IMR-90 (cell line): ENCODE measurements at regions not wholly inside any gene's neighbourhood (a gene's known extent, or its start where the extent isn't known, plus 50 kb on each side); places are given as distances from the start of the nearest gene placed in this dataset.

ENCODE experiments used
- ATAC-seq: fragments of 200-7000 bp; cut with Tn5 transposase; 2 replicates; pipeline ENCODE4 v1.9.1; 2020; ENCODE audit warnings: low read depth, mild to moderate bottlenecking, moderate library complexity
- BruUV-seq: library from RNA; stranded (reverse); fragments of 400-500 nt; replicated peaks from 2 replicates; lab custom pipeline; 2021; lab: Mats Ljungman, UMichigan
- CTCF ChIA-PET: fragments of 300-600 bp; formaldehyde crosslinking; extraction: SDS; loops from one replicate; lab custom pipeline; 2021; ENCODE audit warnings: antibody characterized with exemption; lab: Yijun Ruan, JAX
- POLR2A ChIA-PET: fragments of 300-600 bp; sonication (Branson Sonifier 250); formaldehyde crosslinking; loops from one replicate; lab custom pipeline; 2022; ENCODE audit warnings: antibody characterized with exemption; ENCODE audit not compliant: unreplicated experiment; lab: Charles Lee
- DNase-seq: peaks from one replicate; pipeline ENCODE4 v3.0.0; 2013
- H2AFZ ChIP-seq: replicated peaks from 2 replicates; pipeline ENCODE3; 2013; ENCODE audit warnings: low read length, mild to moderate bottlenecking; ENCODE audit not compliant: poor library complexity
- H2AK5ac ChIP-seq: 2 replicates; pipeline ENCODE4 v1.6.1; 2013; ENCODE audit warnings: low read depth, low read length, inconsistent platforms
- H2AK9ac ChIP-seq: replicated peaks from 2 replicates; pipeline ENCODE3; 2013; ENCODE audit warnings: mild to moderate bottlenecking, low read depth, low read length, moderate library complexity; ENCODE audit not compliant: poor library complexity
- H2BK120ac ChIP-seq: 2 replicates; pipeline ENCODE4 v1.6.1; 2013; ENCODE audit warnings: low read depth, low read length, inconsistent platforms
- H2BK15ac ChIP-seq: 3 replicates; pipeline ENCODE4 v1.6.1; 2013; ENCODE audit warnings: low read depth, low read length, inconsistent platforms
- H2BK20ac ChIP-seq: 2 replicates; pipeline ENCODE4 v1.6.1; 2013; ENCODE audit warnings: low read depth, mild to moderate bottlenecking, inconsistent platforms, low read length, moderate library complexity
- H2BK5ac ChIP-seq: 2 replicates; pipeline ENCODE4 v1.6.1; 2013; ENCODE audit warnings: mild to moderate bottlenecking, low read depth, low read length, inconsistent platforms; ENCODE audit not compliant: poor library complexity, severe bottlenecking
- H3K14ac ChIP-seq: replicated peaks from 2 replicates; pipeline ENCODE4 v1.6.1; 2013; ENCODE audit warnings: low read depth, low read length, inconsistent platforms
- H3K18ac ChIP-seq: 2 replicates; pipeline ENCODE4 v1.6.1; 2013; ENCODE audit warnings: low read depth, low read length, control low read depth
- H3K23ac ChIP-seq: 2 replicates; pipeline ENCODE4 v1.6.1; 2013; ENCODE audit warnings: low read depth, low read length, inconsistent platforms
- H3K27ac ChIP-seq: 2 replicates; pipeline ENCODE4 v1.5.1; 2013; ENCODE audit warnings: mild to moderate bottlenecking, control low read depth, low read length; ENCODE audit not compliant: insufficient read depth
- H3K27me3 ChIP-seq: 2 replicates; pipeline ENCODE4 v1.6.1; 2013; ENCODE audit warnings: low read length; ENCODE audit not compliant: control insufficient read depth, insufficient read depth
- H3K36me3 ChIP-seq: 2 replicates; pipeline ENCODE4 v1.6.1; 2013; ENCODE audit warnings: low read length, mixed read lengths; ENCODE audit not compliant: control insufficient read depth, insufficient read depth
- H3K4ac ChIP-seq: 2 replicates; pipeline ENCODE4 v1.6.1; 2013; ENCODE audit warnings: low read depth, low read length, inconsistent platforms
- H3K4me1 ChIP-seq: 2 replicates; pipeline ENCODE4 v1.6.1; 2013; ENCODE audit warnings: low read length, mixed read lengths; ENCODE audit not compliant: control insufficient read depth, insufficient read depth
- H3K4me2 ChIP-seq: 2 replicates; pipeline ENCODE4 v1.6.1; 2013; ENCODE audit warnings: low read depth, mild to moderate bottlenecking, control low read depth, low read length, moderate library complexity
- H3K4me3 ChIP-seq: 2 replicates; pipeline ENCODE4 v1.5.1; 2013; ENCODE audit warnings: low read depth, mild to moderate bottlenecking, control low read depth, low read length, moderate library complexity; ENCODE audit not compliant: insufficient read depth
- H3K56ac ChIP-seq: 2 replicates; pipeline ENCODE4 v1.6.1; 2013; ENCODE audit warnings: low read length, inconsistent platforms; ENCODE audit not compliant: insufficient read depth; ENCODE audit errors: extremely low read depth
- H3K79me1 ChIP-seq, 2 experiments: 2 replicates each; pipeline ENCODE4 v1.6.1; 2013; ENCODE audit warnings: low read length in 2 of 2, inconsistent platforms in 1 of 2, low read depth in 1 of 2
- H3K9ac ChIP-seq: 2 replicates; pipeline ENCODE4 v1.6.1; 2013; ENCODE audit warnings: low read depth, low read length, control low read depth
- H3K9me1 ChIP-seq: 2 replicates; pipeline ENCODE4 v1.6.1; 2013; ENCODE audit warnings: low read length, inconsistent platforms; ENCODE audit not compliant: insufficient read depth
- H3K9me3 ChIP-seq: 2 replicates; pipeline ENCODE4 v1.6.1; 2013; ENCODE audit warnings: low read length; ENCODE audit not compliant: control insufficient read depth, insufficient read depth
- H4K20me1 ChIP-seq: 2 replicates; pipeline ENCODE4 v1.6.1; 2013; ENCODE audit warnings: low read length, inconsistent platforms; ENCODE audit not compliant: insufficient read depth
- H4K5ac ChIP-seq: 2 replicates; pipeline ENCODE4 v1.6.1; 2013; ENCODE audit warnings: mild to moderate bottlenecking, low read depth, low read length, control low read depth
- H4K8ac ChIP-seq, 2 experiments: 2 replicates each; pipeline ENCODE4 v1.6.1; 2013; ENCODE audit warnings: low read depth in 2 of 2, low read length in 2 of 2, control low read depth in 1 of 2, inconsistent platforms in 1 of 2
- H4K91ac ChIP-seq: 2 replicates; pipeline ENCODE4 v1.6.1; 2013; ENCODE audit warnings: low read depth, low read length, inconsistent platforms; ENCODE audit not compliant: insufficient read depth
- BHLHE40 ChIP-seq: fragments of 150-350 bp; IDR thresholded peaks from 2 replicates; pipeline ENCODE4 v1.6.1; 2016; ENCODE audit warnings: mild to moderate bottlenecking, low read depth, low read length
- CTCF ChIP-seq: conservative IDR thresholded peaks from 2 replicates; pipeline ENCODE4 v1.5.1; 2012; ENCODE audit warnings: mild to moderate bottlenecking, low read depth, low read length, improper control_type of control experiment
- FOS ChIP-seq: fragments of 150-350 bp; IDR thresholded peaks from 2 replicates; pipeline ENCODE4 v1.6.1; 2016; ENCODE audit warnings: low read depth, low read length
- MAZ ChIP-seq: IDR thresholded peaks from 2 replicates; pipeline ENCODE4 v1.6.1; 2012; ENCODE audit warnings: low read depth, mild to moderate bottlenecking, low read length, improper control_type of control experiment, moderate library complexity, borderline replicate concordance
- NFE2L2 ChIP-seq: fragments of 150-350 bp; IDR thresholded peaks from 2 replicates; pipeline ENCODE4 v1.6.1; 2016; ENCODE audit warnings: low read depth, mild to moderate bottlenecking, low read length
- POLR2A ChIP-seq: IDR thresholded peaks from 2 replicates; pipeline ENCODE4 v1.6.1; 2012; ENCODE audit warnings: mild to moderate bottlenecking, low read depth, low read length
- RFX5 ChIP-seq: IDR thresholded peaks from 2 replicates; pipeline ENCODE4 v1.8.0; 2012; ENCODE audit warnings: low read depth, mild to moderate bottlenecking, low read length, moderate library complexity
- USF2 ChIP-seq: fragments of 150-350 bp; IDR thresholded peaks from 2 replicates; pipeline ENCODE4 v1.6.1; 2017; ENCODE audit warnings: mild to moderate bottlenecking, antibody characterized with exemption, low read length, low read depth
- WGBS, 2 experiments: methylation state at CpG; one replicate each; pipeline versions ENCODE4 v1.1.5 to v1.1.7; 2013; ENCODE audit warnings: missing lambda C conversion rate in 2 of 2; ENCODE audit not compliant: insufficient read length in 1 of 2; ENCODE audit errors: extremely low coverage in 2 of 2; 5-methylcytosine and 5-hydroxymethylcytosine counted together
- dilution Hi-C: fragments of 300-500 bp; cut with HindIII; formaldehyde crosslinking; loops from one replicate; pipeline ENCODE4 v1.14.3; 2018; ENCODE audit warnings: low sequenced_read_pairs; ENCODE audit not compliant: unreplicated experiment
- in situ Hi-C: fragments of 300-500 bp; cut with MboI; formaldehyde crosslinking; loops from 3 replicates; pipeline ENCODE4 v1.14.3; 2019; ENCODE audit warnings: low sequenced_read_pairs, inconsistent platforms, mixed read lengths
- intact Hi-C: fragments of 100-400 bp; cut with micrococcal nuclease; formaldehyde crosslinking; loops from 2 replicates; pipeline ENCODE4 v1.10.0; 2022
- TF ChIP-seq, protein P1 (sequence below): fragments of 150-350 bp; IDR thresholded peaks from 2 replicates; pipeline ENCODE4 v1.6.1; 2016; ENCODE audit warnings: low read depth, mild to moderate bottlenecking, low read length, moderate library complexity, borderline replicate concordance

DNA sequence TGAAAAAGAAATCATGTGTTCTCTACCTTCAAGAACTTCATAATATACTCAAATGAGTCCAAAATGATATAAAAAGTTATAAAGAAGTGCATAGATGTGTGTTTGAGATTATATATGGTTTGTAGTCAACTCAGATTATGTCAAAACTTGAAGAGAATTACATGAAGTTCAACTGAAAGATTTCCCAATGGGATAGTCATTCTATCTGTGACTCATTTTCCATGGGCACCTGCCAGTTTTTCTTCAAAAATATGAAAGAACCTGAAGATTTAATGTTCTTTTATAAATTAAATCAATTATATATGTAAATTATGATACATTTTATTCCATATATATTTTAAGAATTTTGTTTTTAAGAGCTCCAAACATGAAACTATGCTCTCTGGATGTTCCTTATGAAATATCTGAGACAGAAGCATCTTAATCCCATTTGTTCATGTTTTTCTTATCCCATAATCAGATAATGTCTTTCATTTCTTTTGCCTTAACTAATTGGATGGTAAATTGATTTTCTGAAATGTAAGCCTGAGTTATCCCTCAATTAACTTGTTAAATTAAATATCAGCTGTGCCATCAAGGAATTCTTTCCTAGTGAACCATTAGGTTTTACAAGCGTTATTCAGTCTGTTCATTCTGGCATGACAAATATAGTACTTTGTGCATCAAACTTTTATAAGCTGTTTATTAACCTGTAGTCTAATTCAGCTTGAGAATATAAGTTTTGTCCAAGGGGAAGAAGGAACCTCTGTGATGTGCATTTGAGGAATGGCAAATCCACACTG lies 387.1 kb downstream of the IPMK start:
- H2BK20ac ChIP-seq: no peak overlapping the region
- no CpG with 5 or more reads among the region's 1 CpG for WGBS, 2 experiments
- no peaks in the 10 kb centered on the region for H3K79me1 ChIP-seq
- no peaks in the 10 kb centered on the region for H4K20me1 ChIP-seq
- H3K27me3 ChIP-seq: no peaks in the 10 kb centered on the region
- H3K4me3 ChIP-seq: no peak overlapping the region
- ChIA-PET CTCF (no interaction called here), POLR2A (no interaction called here)
- no peak for ATAC-seq
- in situ Hi-C loops (no loop called here), intact Hi-C loops (no loop called here), dilution Hi-C loops (no loop called here)
- no peaks in the 10 kb centered on the region for H3K36me3 ChIP-seq
- no peak for DNase-seq
- no peak overlapping the region for H4K5ac ChIP-seq
- no peak overlapping the region for H3K23ac ChIP-seq
- no peaks in the 10 kb centered on the region for H3K4me1 ChIP-seq
- H4K91ac ChIP-seq: no peak overlapping the region
- no peak overlapping the region for H3K4me2 ChIP-seq
- no TSS peak for BruUV-seq
- no peak overlapping the region for H3K27ac ChIP-seq
- H3K9me1 ChIP-seq: no peaks in the 10 kb centered on the region
- H2BK15ac ChIP-seq: no peak overlapping the region
- H2BK5ac ChIP-seq: no peak overlapping the region
- no peak overlapping the region for H3K4ac ChIP-seq
- no peak overlapping the region for H4K8ac ChIP-seq
- no peak overlapping the region for H3K56ac ChIP-seq
- no peak overlapping the region for H2AK9ac ChIP-seq
- no peak overlapping the region for H2AFZ ChIP-seq
- no peak overlapping the region for H2AK5ac ChIP-seq
- no peak overlapping the region for H2BK120ac ChIP-seq
- H3K18ac ChIP-seq: no peak overlapping the region
- TF ChIP-seq, protein P1, sequence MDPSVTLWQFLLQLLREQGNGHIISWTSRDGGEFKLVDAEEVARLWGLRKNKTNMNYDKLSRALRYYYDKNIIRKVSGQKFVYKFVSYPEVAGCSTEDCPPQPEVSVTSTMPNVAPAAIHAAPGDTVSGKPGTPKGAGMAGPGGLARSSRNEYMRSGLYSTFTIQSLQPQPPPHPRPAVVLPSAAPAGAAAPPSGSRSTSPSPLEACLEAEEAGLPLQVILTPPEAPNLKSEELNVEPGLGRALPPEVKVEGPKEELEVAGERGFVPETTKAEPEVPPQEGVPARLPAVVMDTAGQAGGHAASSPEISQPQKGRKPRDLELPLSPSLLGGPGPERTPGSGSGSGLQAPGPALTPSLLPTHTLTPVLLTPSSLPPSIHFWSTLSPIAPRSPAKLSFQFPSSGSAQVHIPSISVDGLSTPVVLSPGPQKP: no peak
- TF ChIP-seq CTCF (no peak), FOS (no peak), USF2 (no peak), BHLHE40 (no peak), RFX5 (no peak), POLR2A (no peak), NFE2L2 (no peak), MAZ (no peak)
- no peak overlapping the region for H3K14ac ChIP-seq
- no peak overlapping the region for H3K9ac ChIP-seq
- no peaks in the 10 kb centered on the region for H3K9me3 ChIP-seq
